ENCODE measurements at regions not wholly inside any gene's neighbourhood (a gene's known extent, or its start where the extent isn't known, plus 50 kb on each side); places are given as distances from the start of the nearest gene placed in this dataset.
"Not testable (repeated sequence)": the region's sequence is repeated elsewhere in the genome, so short reads cannot be mapped to it uniquely, and the experiment has no call there.

GRCh38 chr4:178192611-178193010 is 750.4 kb upstream of the AGA start:
- FAIRE-seq: no peak

GRCh38 chr4:178196751-178197374 is 754.6 kb upstream of the AGA start:
- FAIRE-seq: no peak

GRCh38 chr4:178198691-178199090 is 756.5 kb upstream of the AGA start:
- no peak for FAIRE-seq

- no peak for FAIRE-seq
These were observed 760.2 kb upstream of the AGA start for GRCh38 chr4:178202422-178202821.

- FAIRE-seq: no peak
These were observed 763.6 kb upstream of the AGA start for GRCh38 chr4:178205826-178206225.

GRCh38 chr4:178215309-178215708 is 773.1 kb upstream of the AGA start:
- FAIRE-seq: no peak

GRCh38 chr4:178215763-178216162 is 773.5 kb upstream of the AGA start:
- FAIRE-seq: no peak

- FAIRE-seq: not testable (repeated sequence)
These were observed 784.2 kb upstream of the AGA start for GRCh38 chr4:178226421-178226820.

- no peak for FAIRE-seq
These were observed 791.7 kb upstream of the AGA start for GRCh38 chr4:178233906-178234305.

GRCh38 chr4:178240891-178241290 is 798.7 kb upstream of the AGA start:
- FAIRE-seq: no peak

GRCh38 chr4:178241601-178242118 is 799.4 kb upstream of the AGA start:
- no peak for FAIRE-seq

GRCh38 chr4:178242655-178243054 is 800.4 kb upstream of the AGA start:
- no peak for FAIRE-seq

GRCh38 chr4:178244785-178245184 is 802.5 kb upstream of the AGA start:
- no peak for FAIRE-seq

- no peak for FAIRE-seq
These were observed 812.9 kb upstream of the AGA start for GRCh38 chr4:178255172-178255571.

GRCh38 chr4:178258603-178259002 is 816.4 kb upstream of the AGA start:
- no peak for FAIRE-seq

- FAIRE-seq: no peak
These were observed 817.3 kb upstream of the AGA start for GRCh38 chr4:178259566-178259965.

GRCh38 chr4:178264001-178264400 is 821.8 kb upstream of the AGA start:
- no peak for FAIRE-seq

GRCh38 chr4:178271386-178271785 is 829.1 kb upstream of the AGA start:
- no peak for FAIRE-seq

- FAIRE-seq: no peak
These were observed 830.9 kb upstream of the AGA start for GRCh38 chr4:178273168-178273567.

- FAIRE-seq: no peak
These were observed 833.6 kb upstream of the AGA start for GRCh38 chr4:178275671-178276360.

GRCh38 chr4:178280362-178280761 is 838.1 kb upstream of the AGA start:
- no peak for FAIRE-seq

- no peak for FAIRE-seq
These were observed 846.2 kb upstream of the AGA start for GRCh38 chr4:178288462-178288861.

GRCh38 chr4:178293601-178294000 is 851.4 kb upstream of the AGA start:
- FAIRE-seq: no peak

GRCh38 chr4:178296669-178297068 is 854.4 kb upstream of the AGA start:
- FAIRE-seq: no peak

GRCh38 chr4:178306565-178306964 is 864.3 kb upstream of the AGA start:
- FAIRE-seq: no peak

Data from G401.6 (cell line).